ENCODE measurements at regions not wholly inside any gene's neighbourhood (a gene's known extent, or its start where the extent isn't known, plus 50 kb on each side); places are given as distances from the start of the nearest gene placed in this dataset.

DNA sequence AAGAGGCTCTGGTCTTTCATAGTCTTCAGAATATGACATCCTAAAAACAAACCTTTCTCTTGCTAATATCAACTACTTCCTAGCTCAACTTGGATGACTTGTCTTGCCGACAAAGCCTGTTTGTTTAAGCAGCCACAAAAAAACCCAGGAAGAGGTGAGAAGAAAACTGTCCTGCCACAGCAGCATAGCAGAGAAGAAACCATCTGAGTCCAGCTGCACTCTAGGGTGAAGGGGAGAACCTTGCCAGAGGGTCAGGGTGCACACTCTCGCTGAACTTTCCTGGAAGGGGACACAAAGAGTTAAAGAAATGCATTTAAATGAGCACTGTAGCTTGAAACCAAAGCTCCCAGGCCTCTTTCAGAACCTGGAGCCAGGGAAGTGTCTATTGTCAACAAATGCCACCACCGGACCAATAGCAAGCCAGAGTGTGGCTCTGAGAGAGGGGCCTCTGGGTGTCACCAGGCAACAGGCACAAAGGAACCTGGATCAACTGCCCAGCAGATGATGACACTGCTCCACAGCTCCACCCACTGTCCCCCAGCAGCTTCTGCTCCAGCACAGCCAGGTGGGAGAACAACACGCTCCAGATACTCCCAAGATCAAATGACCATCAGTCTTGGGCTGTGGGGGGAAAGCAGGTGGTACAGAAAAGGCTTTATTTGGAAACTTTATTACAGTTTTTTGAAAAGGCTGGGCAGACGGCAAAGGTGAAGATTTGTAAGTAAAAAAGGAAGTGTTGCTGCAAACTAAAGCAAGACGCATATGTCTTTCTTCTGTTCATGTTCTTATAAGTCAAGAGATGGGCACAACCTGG lies 105.7 kb downstream of the RASSF10 start:
- Mint-ChIP-seq H3K4me3 (no peak overlapping the region), H3K36me3 (ENCODE audit: low read depth) (no peaks in the 10 kb centered on the region), H3K4me1 (ENCODE audit: low read depth) (no peaks in the 10 kb centered on the region), H3K27ac (no peak overlapping the region), H3K9me3 (no peaks in the 10 kb centered on the region), H3K27me3 (peaks cover 6% of the 10 kb centered on the region)

- Mint-ChIP-seq H3K9me3 (no peaks in the 10 kb centered on the region), H3K36me3 (ENCODE audit: low read depth) (no peaks in the 10 kb centered on the region), H3K27me3 (peaks cover 6% of the 10 kb centered on the region), H3K4me3 (no peak overlapping the region), H3K27ac (no peak overlapping the region), H3K4me1 (ENCODE audit: low read depth) (no peaks in the 10 kb centered on the region)
Observed at GRCh38 chr11:13115380-13115675, 106.2 kb downstream of the RASSF10 start.

- Mint-ChIP-seq H3K36me3 (ENCODE audit: low read depth) (no peaks in the 10 kb centered on the region), H3K4me1 (ENCODE audit: low read depth) (no peaks in the 10 kb centered on the region), H3K27me3 (peaks cover 6% of the 10 kb centered on the region), H3K4me3 (no peak overlapping the region), H3K27ac (no peak overlapping the region), H3K9me3 (no peaks in the 10 kb centered on the region)
Observed at GRCh38 chr11:13116491-13116890, 107.4 kb downstream of the RASSF10 start.

GRCh38 chr11:13117344-13117743 lies 108.2 kb downstream of the RASSF10 start:
- Mint-ChIP-seq H3K4me3 (no peak overlapping the region), H3K9me3 (no peaks in the 10 kb centered on the region), H3K27me3 (peaks cover 9% of the 10 kb centered on the region), H3K4me1 (ENCODE audit: low read depth) (no peaks in the 10 kb centered on the region), H3K36me3 (ENCODE audit: low read depth) (no peaks in the 10 kb centered on the region), H3K27ac (no peak overlapping the region)

DNA sequence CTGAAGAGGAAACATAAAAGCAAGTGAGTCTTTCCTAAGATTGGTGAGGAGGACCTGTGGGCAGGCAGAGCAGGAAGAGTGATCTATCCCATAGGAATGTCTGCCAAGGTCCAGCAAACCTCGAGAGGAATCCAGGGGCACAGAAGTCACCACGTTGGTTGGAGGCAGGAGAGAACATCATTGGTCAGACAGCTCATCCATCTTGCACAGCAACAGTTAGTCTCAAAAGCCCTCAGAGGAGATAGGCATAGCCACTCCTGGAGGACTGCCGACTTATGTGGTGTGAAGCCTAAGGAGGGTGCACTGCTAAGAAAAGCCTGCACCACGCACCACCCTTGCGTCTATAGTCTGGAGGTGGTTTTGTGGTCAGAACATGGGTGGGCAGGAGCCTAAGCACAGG lies 109.1 kb downstream of the RASSF10 start:
- Mint-ChIP-seq H3K27me3 (peaks cover 15% of the 10 kb centered on the region), H3K36me3 (ENCODE audit: low read depth) (no peaks in the 10 kb centered on the region), H3K27ac (no peak overlapping the region), H3K9me3 (no peaks in the 10 kb centered on the region), H3K4me1 (ENCODE audit: low read depth) (no peaks in the 10 kb centered on the region), H3K4me3 (no peak overlapping the region)

- Mint-ChIP-seq H3K9me3 (no peaks in the 10 kb centered on the region), H3K36me3 (ENCODE audit: low read depth) (no peaks in the 10 kb centered on the region), H3K4me3 (no peak overlapping the region), H3K4me1 (ENCODE audit: low read depth) (no peaks in the 10 kb centered on the region), H3K27ac (no peak overlapping the region), H3K27me3 (peaks cover 18% of the 10 kb centered on the region)
Observed at GRCh38 chr11:13118650-13119049, 109.5 kb downstream of the RASSF10 start.

DNA sequence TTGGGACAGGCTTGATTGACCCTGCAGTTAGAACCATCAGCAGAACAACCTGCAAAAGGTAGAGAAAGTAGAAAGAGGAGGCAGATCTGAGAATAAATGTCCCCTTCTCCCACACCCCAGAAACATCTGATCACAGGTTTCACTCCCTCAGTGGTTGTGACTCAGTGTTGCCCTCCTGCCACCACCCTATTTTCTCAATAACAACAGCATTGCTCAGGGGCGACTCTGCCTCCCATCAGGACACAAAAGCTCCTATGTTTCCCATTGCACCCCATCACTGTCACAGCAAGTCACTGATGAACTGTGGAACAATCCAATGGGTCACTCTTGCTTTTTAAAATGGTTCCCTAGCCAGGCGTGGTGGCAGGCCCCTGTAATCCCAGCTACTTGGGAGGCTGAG lies 110.2 kb downstream of the RASSF10 start:
- H3K4me1 Mint-ChIP-seq (ENCODE audit: low read depth) = no peaks in the 10 kb centered on the region
- no peaks in the 10 kb centered on the region for H3K36me3 Mint-ChIP-seq (ENCODE audit: low read depth)
- H3K27me3 Mint-ChIP-seq = peaks cover 25% of the 10 kb centered on the region
- no peak overlapping the region for H3K4me3 Mint-ChIP-seq
- no peaks in the 10 kb centered on the region for H3K9me3 Mint-ChIP-seq
- no peak overlapping the region for H3K27ac Mint-ChIP-seq

DNA sequence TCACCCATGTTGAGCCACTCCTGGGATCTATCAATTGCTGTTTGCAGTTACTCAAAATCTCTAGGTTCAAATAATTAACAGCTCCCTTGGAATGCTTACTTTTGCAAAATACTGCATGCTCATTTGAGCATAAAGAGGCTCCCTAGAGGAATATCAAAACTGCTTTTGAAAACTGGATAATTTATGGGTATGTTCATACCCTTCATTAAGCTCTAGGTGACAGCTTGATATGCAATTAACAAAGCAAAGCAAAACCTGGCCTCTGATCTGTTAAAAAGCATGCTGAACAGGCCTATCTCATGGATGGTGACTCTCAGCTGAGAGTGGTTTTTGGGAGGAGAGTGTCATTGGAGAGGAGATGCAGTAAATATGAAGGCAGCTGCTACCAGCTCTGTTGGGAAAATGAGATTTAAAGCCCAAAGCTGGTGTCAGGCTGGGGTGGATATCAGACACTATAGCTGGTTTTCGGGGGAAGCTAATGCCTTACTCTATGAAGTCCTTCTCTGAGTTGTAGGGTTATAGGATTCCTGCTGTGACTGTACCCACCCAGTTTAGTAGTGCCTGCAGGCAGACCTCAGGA lies 110.9 kb downstream of the RASSF10 start:
- no peaks in the 10 kb centered on the region for H3K36me3 Mint-ChIP-seq (ENCODE audit: low read depth)
- H3K9me3 Mint-ChIP-seq = no peaks in the 10 kb centered on the region
- peaks cover 31% of the 10 kb centered on the region for H3K27me3 Mint-ChIP-seq
- H3K27ac Mint-ChIP-seq = no peak overlapping the region
- H3K4me3 Mint-ChIP-seq = no peak overlapping the region
- H3K4me1 Mint-ChIP-seq (ENCODE audit: low read depth) = no peaks in the 10 kb centered on the region

- H3K27ac Mint-ChIP-seq = no peak overlapping the region
- H3K4me3 Mint-ChIP-seq = no peak overlapping the region
- peaks cover 31% of the 10 kb centered on the region for H3K27me3 Mint-ChIP-seq
- H3K4me1 Mint-ChIP-seq (ENCODE audit: low read depth) = no peaks in the 10 kb centered on the region
- no peaks in the 10 kb centered on the region for H3K36me3 Mint-ChIP-seq (ENCODE audit: low read depth)
- H3K9me3 Mint-ChIP-seq = no peaks in the 10 kb centered on the region
Observed at GRCh38 chr11:13120691-13121090, 111.6 kb downstream of the RASSF10 start.

DNA sequence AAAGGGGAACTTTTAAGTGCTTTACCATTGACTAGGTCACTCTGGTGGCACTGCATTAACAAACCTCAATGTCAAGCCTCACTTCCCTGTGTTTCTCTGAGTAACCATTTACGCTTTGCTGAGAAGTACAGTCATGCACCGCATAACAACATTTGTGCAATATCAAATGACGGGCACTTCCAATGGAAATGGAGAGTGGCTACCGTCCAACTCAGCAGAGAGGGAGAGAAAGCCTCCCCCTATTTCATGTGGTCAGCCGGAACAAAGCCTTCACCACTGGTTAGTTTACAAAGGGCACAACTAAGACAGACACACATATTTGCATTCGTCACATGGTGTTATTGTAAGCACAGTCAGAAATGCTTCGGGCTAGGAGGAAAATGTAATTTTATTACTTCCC lies 117.3 kb downstream of the RASSF10 start:
- Mint-ChIP-seq H3K9me3 (no peaks in the 10 kb centered on the region), H3K27me3 (peaks cover 33% of the 10 kb centered on the region), H3K4me3 (no peak overlapping the region), H3K27ac (no peak overlapping the region), H3K36me3 (ENCODE audit: low read depth) (no peaks in the 10 kb centered on the region), H3K4me1 (ENCODE audit: low read depth) (no peaks in the 10 kb centered on the region)

DNA sequence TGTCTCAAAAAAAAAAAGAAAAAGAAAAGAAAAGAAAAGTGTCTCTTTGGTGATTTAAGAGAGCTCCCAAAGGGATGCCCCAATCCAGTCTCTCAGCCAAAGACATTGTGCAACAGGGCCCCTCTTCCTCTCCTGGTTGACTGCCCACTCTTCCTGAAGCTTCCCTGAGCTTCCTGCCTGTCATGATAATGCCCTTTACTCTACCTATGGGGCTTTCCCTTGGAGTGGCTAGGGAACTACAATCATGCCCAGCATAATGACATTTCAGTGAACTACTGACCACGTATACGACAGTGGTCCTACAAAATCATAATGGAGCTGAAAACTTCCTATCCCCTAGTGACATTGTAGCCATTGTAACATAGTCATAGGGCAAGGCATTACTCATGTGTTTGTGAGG lies 118.0 kb downstream of the RASSF10 start:
- Mint-ChIP-seq H3K27me3 (peaks cover 32% of the 10 kb centered on the region), H3K36me3 (ENCODE audit: low read depth) (no peaks in the 10 kb centered on the region), H3K4me3 (no peak overlapping the region), H3K27ac (no peak overlapping the region), H3K4me1 (ENCODE audit: low read depth) (no peaks in the 10 kb centered on the region), H3K9me3 (no peaks in the 10 kb centered on the region)

DNA sequence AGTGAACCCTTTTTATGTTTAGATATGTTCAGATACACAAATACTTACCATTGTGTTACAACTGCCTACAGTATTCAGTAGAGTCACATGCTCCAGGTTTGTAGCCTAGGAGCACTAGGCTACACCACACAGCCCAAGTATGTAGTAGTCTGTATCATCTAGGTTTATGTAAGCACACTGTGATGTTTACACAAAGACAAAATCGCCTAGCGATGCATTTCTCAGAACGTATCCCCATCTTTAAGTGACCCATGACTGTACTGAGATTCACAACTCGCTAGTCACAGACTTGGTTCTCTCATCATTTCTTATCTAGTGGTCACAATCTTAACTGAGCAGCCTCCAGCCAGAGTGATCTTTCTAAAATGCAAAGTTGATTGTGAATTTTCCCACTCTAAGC lies 119.2 kb downstream of the RASSF10 start:
- Mint-ChIP-seq H3K9me3 (no peaks in the 10 kb centered on the region), H3K27ac (no peak overlapping the region), H3K4me1 (ENCODE audit: low read depth) (no peaks in the 10 kb centered on the region), H3K36me3 (ENCODE audit: low read depth) (no peaks in the 10 kb centered on the region), H3K4me3 (no peak overlapping the region), H3K27me3 (peaks cover 23% of the 10 kb centered on the region)

DNA sequence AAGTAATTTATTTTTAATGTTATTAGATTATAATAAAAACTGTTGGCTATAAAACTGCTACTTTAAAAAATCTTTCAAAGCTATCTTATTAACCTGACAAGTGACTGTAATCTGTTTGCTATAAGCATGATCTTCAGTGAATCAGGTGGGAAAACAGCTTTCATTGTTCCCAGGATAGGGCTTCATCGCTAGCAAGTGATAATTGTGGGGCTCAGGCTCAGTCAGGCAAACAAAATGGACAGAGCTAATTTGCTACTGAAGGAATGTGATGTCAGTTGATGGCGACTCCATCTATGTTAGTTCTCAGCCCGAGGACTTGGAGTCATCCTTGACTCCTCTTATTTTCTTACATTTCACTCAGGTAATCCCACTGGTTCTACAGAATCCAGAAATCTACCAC lies 125.0 kb downstream of the RASSF10 start:
- H3K4me1 Mint-ChIP-seq (ENCODE audit: low read depth) = no peaks in the 10 kb centered on the region
- H3K27me3 Mint-ChIP-seq = peaks cover 10% of the 10 kb centered on the region
- H3K36me3 Mint-ChIP-seq (ENCODE audit: low read depth) = no peaks in the 10 kb centered on the region
- no peak overlapping the region for H3K27ac Mint-ChIP-seq
- no peak overlapping the region for H3K4me3 Mint-ChIP-seq
- H3K9me3 Mint-ChIP-seq = no peaks in the 10 kb centered on the region

DNA sequence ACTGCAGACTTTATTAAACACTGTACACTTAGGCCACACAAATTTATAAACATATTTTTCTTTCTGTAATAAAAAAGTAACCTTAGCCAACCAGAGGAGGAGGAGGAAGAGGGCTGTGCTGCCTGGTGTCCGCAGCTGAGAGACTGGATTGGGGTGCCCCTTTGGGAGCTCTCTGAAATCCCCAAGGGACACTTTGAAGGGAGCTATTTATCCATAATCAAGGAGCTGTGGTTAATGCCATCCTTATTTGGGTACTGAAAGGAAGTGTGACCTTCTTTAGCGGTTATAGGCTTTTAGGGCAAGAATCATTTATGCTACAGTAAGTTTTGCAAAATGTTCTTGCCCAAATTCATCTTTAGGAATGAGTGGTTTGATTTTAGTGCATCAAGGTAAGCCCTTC lies 125.8 kb downstream of the RASSF10 start:
- Mint-ChIP-seq H3K4me1 (ENCODE audit: low read depth) (no peaks in the 10 kb centered on the region), H3K36me3 (ENCODE audit: low read depth) (no peaks in the 10 kb centered on the region), H3K4me3 (no peak overlapping the region), H3K27me3 (peaks cover 16% of the 10 kb centered on the region), H3K9me3 (no peaks in the 10 kb centered on the region), H3K27ac (no peak overlapping the region)

DNA sequence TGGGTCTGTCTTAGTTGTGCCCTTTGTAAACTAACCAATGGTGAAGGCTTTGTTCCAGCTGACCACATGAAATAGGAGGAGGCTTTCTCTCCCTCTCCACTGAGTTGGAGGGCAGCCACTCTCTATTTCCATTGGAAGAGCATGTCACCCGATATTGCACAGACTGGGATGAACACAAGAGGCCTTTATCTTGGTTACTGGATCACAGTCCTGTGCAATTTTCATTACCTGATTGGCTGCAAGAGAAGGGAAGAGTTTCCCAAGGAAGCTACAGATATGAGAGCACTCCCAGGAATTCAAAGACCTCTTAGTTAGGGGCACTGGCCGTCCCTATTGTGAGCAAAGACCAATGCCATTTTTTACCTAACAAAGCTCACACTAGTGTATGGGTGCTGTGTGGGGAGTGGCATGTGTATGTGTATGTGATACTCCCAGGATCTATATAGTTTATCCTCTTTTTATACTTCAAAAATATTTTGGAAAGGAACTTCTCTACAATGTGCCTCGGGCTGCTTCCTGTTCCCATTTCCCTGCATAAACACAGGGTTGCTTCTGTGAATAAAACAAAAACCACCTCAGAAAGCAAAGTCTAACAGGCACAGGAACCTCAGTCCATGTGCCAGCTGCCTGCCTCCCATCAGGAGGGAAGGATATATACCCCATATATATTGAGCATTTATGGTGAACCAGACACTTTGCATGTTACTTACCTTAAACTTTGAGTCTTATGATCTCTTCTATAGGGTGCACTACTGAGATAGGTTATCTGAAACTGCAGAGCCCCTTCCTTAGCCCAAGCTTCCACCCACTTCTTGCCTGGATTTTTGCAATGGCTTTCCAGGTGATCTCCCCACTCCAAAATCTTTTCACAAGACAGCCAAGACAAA lies 126.5 kb downstream of the RASSF10 start:
- H3K4me3 Mint-ChIP-seq = no peak overlapping the region
- peaks cover 16% of the 10 kb centered on the region for H3K27me3 Mint-ChIP-seq

More for the DNA sequence above, 126.5 kb downstream of the RASSF10 start:
- no peak overlapping the region for H3K27ac Mint-ChIP-seq
- no peaks in the 10 kb centered on the region for H3K9me3 Mint-ChIP-seq
- H3K4me1 Mint-ChIP-seq (ENCODE audit: low read depth) = no peaks in the 10 kb centered on the region
- H3K36me3 Mint-ChIP-seq (ENCODE audit: low read depth) = no peaks in the 10 kb centered on the region
